ENCODE measurements at regions not wholly inside any gene's neighbourhood (a gene's known extent, or its start where the extent isn't known, plus 50 kb on each side); places are given as distances from the start of the nearest gene placed in this dataset.
"Not testable (repeated sequence)": the region's sequence is repeated elsewhere in the genome, so short reads cannot be mapped to it uniquely, and the experiment has no call there.

GRCh38 chr1:56097713-56098112 lies 481.6 kb downstream of the PLPP3 start:
- ATAC-seq (ENCODE audit: low read depth) (no peak), DNase-seq (ENCODE audit: low spot score) (no peak)
- Histone ChIP-seq H3K4me1 (ENCODE audit: insufficient read depth, poor library complexity, severe bottlenecking) (no peaks in the 10 kb centered on the region), H3K9me3 (ENCODE audit: severe bottlenecking) (no peaks in the 10 kb centered on the region), H3K27ac (ENCODE audit: poor library complexity, severe bottlenecking) (no peak overlapping the region), H3K27me3 (ENCODE audit: insufficient read depth, poor library complexity, severe bottlenecking) (no peaks in the 10 kb centered on the region), H3K36me3 (ENCODE audit: low read depth) (no peaks in the 10 kb centered on the region), H3K4me3 (ENCODE audit: severe bottlenecking) (no peak overlapping the region)
- no peak for TF ChIP-seq CTCF (IDR thresholded peaks at IDR 0.05; ENCODE audit: poor library complexity, severe bottlenecking)

- no peaks in the 10 kb centered on the region for H3K27me3 ChIP-seq (ENCODE audit: insufficient read depth, poor library complexity, severe bottlenecking)
- ATAC-seq (ENCODE audit: low read depth) (no peak), DNase-seq (ENCODE audit: low spot score) (no peak)
- no peak for TF ChIP-seq CTCF (IDR thresholded peaks at IDR 0.05; ENCODE audit: poor library complexity, severe bottlenecking)
- no peak overlapping the region for H3K4me3 ChIP-seq (ENCODE audit: severe bottlenecking)
- no peaks in the 10 kb centered on the region for H3K36me3 ChIP-seq (ENCODE audit: low read depth)
- no peaks in the 10 kb centered on the region for H3K4me1 ChIP-seq (ENCODE audit: insufficient read depth, poor library complexity, severe bottlenecking)
- no peak overlapping the region for H3K27ac ChIP-seq (ENCODE audit: poor library complexity, severe bottlenecking)
- no peaks in the 10 kb centered on the region for H3K9me3 ChIP-seq (ENCODE audit: severe bottlenecking)
Measured at GRCh38 chr1:56095696-56096665, 483.4 kb downstream of the PLPP3 start.

- no peak for DNase-seq (ENCODE audit: low spot score)
- Histone ChIP-seq H3K4me1 (ENCODE audit: insufficient read depth, poor library complexity, severe bottlenecking) (no peaks in the 10 kb centered on the region), H3K27me3 (ENCODE audit: insufficient read depth, poor library complexity, severe bottlenecking) (no peaks in the 10 kb centered on the region), H3K36me3 (ENCODE audit: low read depth) (no peaks in the 10 kb centered on the region), H3K27ac (ENCODE audit: poor library complexity, severe bottlenecking) (no peak overlapping the region), H3K9me3 (ENCODE audit: severe bottlenecking) (no peaks in the 10 kb centered on the region), H3K4me3 (ENCODE audit: severe bottlenecking) (no peak overlapping the region)
- TF ChIP-seq CTCF (IDR thresholded peaks at IDR 0.05; ENCODE audit: poor library complexity, severe bottlenecking): no peak
- no peak for ATAC-seq (ENCODE audit: low read depth)
Measured at GRCh38 chr1:56094168-56094567, 485.2 kb downstream of the PLPP3 start.

GRCh38 chr1:56092684-56093570 lies 486.4 kb downstream of the PLPP3 start:
- Histone ChIP-seq H3K9me3 (ENCODE audit: severe bottlenecking) (no peaks in the 10 kb centered on the region), H3K36me3 (ENCODE audit: low read depth) (no peaks in the 10 kb centered on the region), H3K27me3 (ENCODE audit: insufficient read depth, poor library complexity, severe bottlenecking) (no peaks in the 10 kb centered on the region), H3K4me3 (ENCODE audit: severe bottlenecking) (no peak overlapping the region), H3K4me1 (ENCODE audit: insufficient read depth, poor library complexity, severe bottlenecking) (no peaks in the 10 kb centered on the region), H3K27ac (ENCODE audit: poor library complexity, severe bottlenecking) (no peak overlapping the region)
- no peak for DNase-seq (ENCODE audit: low spot score)
- ATAC-seq (ENCODE audit: low read depth): no peak
- no peak for TF ChIP-seq CTCF (IDR thresholded peaks at IDR 0.05; ENCODE audit: poor library complexity, severe bottlenecking)

- H3K9me3 ChIP-seq (ENCODE audit: severe bottlenecking); H3K36me3 ChIP-seq (ENCODE audit: low read depth); H3K4me1 ChIP-seq (ENCODE audit: insufficient read depth, poor library complexity, severe bottlenecking); H3K27ac ChIP-seq (ENCODE audit: poor library complexity, severe bottlenecking); H3K4me3 ChIP-seq (ENCODE audit: severe bottlenecking); H3K27me3 ChIP-seq (ENCODE audit: insufficient read depth, poor library complexity, severe bottlenecking); ATAC-seq (ENCODE audit: low read depth); DNase-seq (ENCODE audit: low spot score): not testable (repeated sequence)
Measured at GRCh38 chr1:56089826-56090225, 489.5 kb downstream of the PLPP3 start.

Measured in RWPE2 (cell line).